Smooth muscle cell (in vitro differentiated cells): ENCODE measurements at regions not wholly inside any gene's neighbourhood (a gene's known extent, or its start where the extent isn't known, plus 50 kb on each side); places are given as distances from the start of the nearest gene placed in this dataset.

Experiments used
- DNase-seq: peaks from one replicate; lab custom pipeline; 2025; ENCODE audit not compliant: unreplicated experiment; lab: John Stamatoyannopoulos, UW
- H2AFZ ChIP-seq: fragments of 200-600 bp; sonication (generic); 2 replicates; pipeline ENCODE4 v1.6.0; 2016; ENCODE audit warnings: antibody characterized with exemption, low read depth, mild to moderate bottlenecking
- H3F3A ChIP-seq: fragments of 200-600 bp; sonication (generic); 2 replicates; pipeline ENCODE4 v1.6.0; 2017; ENCODE audit warnings: antibody characterized with exemption, low read depth
- H3K27ac ChIP-seq: fragments of 200-600 bp; sonication (generic); 2 replicates; pipeline ENCODE4 v1.5.1; 2016; ENCODE audit warnings: low read depth, mild to moderate bottlenecking
- H3K27me3 ChIP-seq: fragments of 200-600 bp; sonication (generic); 2 replicates; pipeline ENCODE4 v1.6.1; 2016; ENCODE audit warnings: low read depth, mild to moderate bottlenecking
- H3K36me3 ChIP-seq: fragments of 200-600 bp; sonication (generic); 2 replicates; pipeline ENCODE4 v1.5.1; 2016; ENCODE audit warnings: low read depth
- H3K4me1 ChIP-seq: fragments of 200-600 bp; sonication (generic); 2 replicates; pipeline ENCODE4 v1.5.1; 2016; ENCODE audit warnings: low read depth
- H3K4me2 ChIP-seq: fragments of 200-600 bp; sonication (generic); 2 replicates; pipeline ENCODE4 v1.6.0; 2016; ENCODE audit warnings: mild to moderate bottlenecking
- H3K4me3 ChIP-seq: fragments of 200-600 bp; sonication (generic); 2 replicates; pipeline ENCODE4 v1.5.1; 2016; ENCODE audit warnings: mild to moderate bottlenecking
- H3K79me2 ChIP-seq: fragments of 200-600 bp; sonication (generic); 2 replicates; pipeline ENCODE4 v1.6.0; 2016; ENCODE audit warnings: low read depth, mild to moderate bottlenecking
- H3K9ac ChIP-seq: fragments of 200-600 bp; sonication (generic); 2 replicates; pipeline ENCODE4 v1.6.0; 2016; ENCODE audit warnings: low read depth
- H3K9me3 ChIP-seq: fragments of 200-600 bp; sonication (generic); replicated peaks from 2 replicates; pipeline ENCODE4 v1.5.1; 2016; ENCODE audit warnings: low read depth
- H4K20me1 ChIP-seq: fragments of 200-600 bp; sonication (generic); 2 replicates; pipeline ENCODE4 v1.6.0; 2016; ENCODE audit warnings: low read depth
- WGBS: methylation state at CpG from one replicate; pipeline ENCODE4 v1.1.7; 2016; ENCODE audit warnings: low lambda C conversion rate; 5-methylcytosine and 5-hydroxymethylcytosine counted together
- TF ChIP-seq, protein P1 (sequence below): fragments of 200-600 bp; sonication (generic); IDR thresholded peaks from 2 replicates; pipeline ENCODE4 v1.5.1; 2017; ENCODE audit warnings: borderline replicate concordance, mild to moderate bottlenecking, antibody characterized with exemption; ENCODE audit not compliant: insufficient read depth, poor library complexity, severe bottlenecking

DNA sequence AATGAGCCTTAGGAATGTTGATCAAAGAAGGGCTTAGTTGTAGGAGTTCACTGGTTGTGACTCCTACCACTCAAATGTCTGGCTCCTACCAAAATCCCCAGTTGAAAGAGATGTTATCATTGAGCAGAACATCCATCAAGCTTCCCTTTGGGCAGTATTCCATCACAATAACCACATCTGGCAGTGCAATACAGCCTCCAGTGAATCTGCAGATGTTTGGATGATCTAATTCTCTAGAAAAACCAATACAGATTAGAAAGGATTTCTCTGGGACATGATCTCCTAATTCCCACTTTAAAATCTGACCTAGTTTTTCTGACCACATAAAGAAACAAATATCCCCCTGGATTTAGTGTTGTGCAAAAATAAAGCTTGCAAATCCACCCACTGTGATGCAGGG, 81.6 kb downstream of the TMEM215 start:
- Histone ChIP-seq H3F3A (peaks cover 10% of the 10 kb centered on the region), H3K9me3 (no peaks in the 10 kb centered on the region), H3K4me3 (no peak overlapping the region), H3K79me2 (no peaks in the 10 kb centered on the region), H4K20me1 (no peaks in the 10 kb centered on the region), H3K4me1 (no peaks in the 10 kb centered on the region), H3K27ac (peak overlapping the region; percentile 87), H3K4me2 (no peak overlapping the region), H3K27me3 (no peaks in the 10 kb centered on the region), H2AFZ (no peak overlapping the region), H3K36me3 (no peaks in the 10 kb centered on the region), H3K9ac (no peak overlapping the region)
- no peak for DNase-seq
- TF ChIP-seq, protein P1, sequence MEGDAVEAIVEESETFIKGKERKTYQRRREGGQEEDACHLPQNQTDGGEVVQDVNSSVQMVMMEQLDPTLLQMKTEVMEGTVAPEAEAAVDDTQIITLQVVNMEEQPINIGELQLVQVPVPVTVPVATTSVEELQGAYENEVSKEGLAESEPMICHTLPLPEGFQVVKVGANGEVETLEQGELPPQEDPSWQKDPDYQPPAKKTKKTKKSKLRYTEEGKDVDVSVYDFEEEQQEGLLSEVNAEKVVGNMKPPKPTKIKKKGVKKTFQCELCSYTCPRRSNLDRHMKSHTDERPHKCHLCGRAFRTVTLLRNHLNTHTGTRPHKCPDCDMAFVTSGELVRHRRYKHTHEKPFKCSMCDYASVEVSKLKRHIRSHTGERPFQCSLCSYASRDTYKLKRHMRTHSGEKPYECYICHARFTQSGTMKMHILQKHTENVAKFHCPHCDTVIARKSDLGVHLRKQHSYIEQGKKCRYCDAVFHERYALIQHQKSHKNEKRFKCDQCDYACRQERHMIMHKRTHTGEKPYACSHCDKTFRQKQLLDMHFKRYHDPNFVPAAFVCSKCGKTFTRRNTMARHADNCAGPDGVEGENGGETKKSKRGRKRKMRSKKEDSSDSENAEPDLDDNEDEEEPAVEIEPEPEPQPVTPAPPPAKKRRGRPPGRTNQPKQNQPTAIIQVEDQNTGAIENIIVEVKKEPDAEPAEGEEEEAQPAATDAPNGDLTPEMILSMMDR, result no peak

DNA sequence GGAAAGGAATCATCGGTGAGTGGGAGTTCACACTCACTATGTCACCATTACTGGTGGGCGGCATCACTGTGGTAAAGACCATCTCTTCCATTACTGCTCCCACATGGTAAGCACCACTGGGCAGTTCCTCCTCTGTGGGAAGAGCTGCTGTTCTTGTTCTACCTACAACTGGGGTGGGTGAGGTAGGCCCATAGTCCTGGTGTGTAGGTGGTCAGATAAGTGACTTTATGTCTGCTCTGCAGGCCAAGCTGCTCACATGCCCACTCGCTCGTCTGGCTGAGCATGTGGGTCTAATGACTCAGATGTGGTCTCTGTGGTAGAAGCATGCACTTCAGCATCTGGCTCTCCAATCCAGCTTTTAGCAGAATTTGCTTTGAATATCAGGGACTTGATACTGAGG, 82.9 kb downstream of the TMEM215 start:
- no peaks in the 10 kb centered on the region for H3K4me1 ChIP-seq
- peaks cover 10% of the 10 kb centered on the region for H3F3A ChIP-seq
- no peak overlapping the region for H3K4me3 ChIP-seq
- H3K36me3 ChIP-seq, result no peaks in the 10 kb centered on the region
- peak overlapping the region; percentile 58 for H3K4me2 ChIP-seq
- H3K79me2 ChIP-seq, result no peaks in the 10 kb centered on the region
- H2AFZ ChIP-seq, result no peak overlapping the region
- WGBS, result 23% methylated on average over 4 of the region's 4 CpGs
- no peaks in the 10 kb centered on the region for H3K27me3 ChIP-seq
- TF ChIP-seq, protein P1, result no peak
- peak overlapping the region; percentile 87 for H3K27ac ChIP-seq
- peak overlapping the region; percentile 29 for H3K9ac ChIP-seq
- no peak for DNase-seq
- H4K20me1 ChIP-seq, result no peaks in the 10 kb centered on the region
- no peaks in the 10 kb centered on the region for H3K9me3 ChIP-seq

DNA sequence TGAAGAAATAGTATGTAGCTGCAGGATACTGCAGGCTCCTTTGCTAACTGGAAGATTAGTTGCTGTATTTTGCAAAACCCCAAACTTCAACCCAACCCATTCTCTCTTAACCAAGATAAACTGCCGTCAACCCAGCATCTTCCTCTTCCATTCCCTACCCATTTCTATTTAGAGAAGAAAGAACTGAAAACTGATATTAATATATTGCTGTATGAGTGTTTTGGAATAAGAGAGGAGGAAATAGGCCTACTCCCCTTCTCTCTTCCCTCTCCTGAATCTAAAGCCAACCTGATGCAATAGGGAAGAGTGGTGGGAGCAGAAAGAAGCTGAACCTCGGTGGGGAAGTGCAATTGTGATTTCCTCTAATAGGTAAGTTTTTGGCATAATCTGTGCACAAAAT, 83.7 kb downstream of the TMEM215 start:
- Histone ChIP-seq H4K20me1 (no peaks in the 10 kb centered on the region), H3K4me2 (peak overlapping the region; percentile 58), H3F3A (peaks cover 10% of the 10 kb centered on the region), H3K9me3 (no peaks in the 10 kb centered on the region), H3K79me2 (no peaks in the 10 kb centered on the region), H3K9ac (no peak overlapping the region), H3K27me3 (no peaks in the 10 kb centered on the region), H2AFZ (no peak overlapping the region), H3K4me3 (no peak overlapping the region), H3K4me1 (no peaks in the 10 kb centered on the region), H3K36me3 (no peaks in the 10 kb centered on the region), H3K27ac (peak overlapping the region; percentile 87)
- DNase-seq, result no peak
- TF ChIP-seq, protein P1, result no peak
- WGBS, result 66% methylated on average over 2 of the region's 2 CpGs

DNA sequence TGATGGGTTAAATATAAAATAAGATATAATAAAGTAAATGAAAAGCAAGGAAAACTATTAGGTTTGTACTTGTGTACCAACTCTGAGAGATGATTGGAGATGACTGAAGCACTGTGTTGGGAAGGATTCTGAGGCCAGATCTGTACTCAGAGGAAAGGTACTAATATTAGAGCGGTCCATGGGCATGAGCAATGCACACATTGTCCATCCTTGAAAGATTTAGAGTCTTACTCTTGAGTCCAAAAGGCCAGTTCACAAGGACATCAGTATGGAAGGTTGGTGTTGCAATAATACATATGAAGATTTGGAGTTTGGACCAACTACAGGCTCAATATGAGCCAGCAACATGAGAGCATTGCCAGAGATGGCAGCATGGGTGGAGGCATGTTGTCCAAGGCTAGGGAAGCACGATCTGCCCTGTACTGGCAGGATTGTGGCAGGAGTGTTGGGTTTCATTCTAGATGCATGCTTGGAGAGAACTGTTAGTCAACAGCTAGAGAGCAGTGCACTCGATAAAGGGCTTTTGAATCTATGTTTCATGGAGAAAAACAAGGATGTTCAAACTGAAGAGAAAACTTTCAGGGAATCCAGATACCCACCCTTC, 84.4 kb downstream of the TMEM215 start:
- Histone ChIP-seq H3K9me3 (no peaks in the 10 kb centered on the region), H3K27ac (peak overlapping the region; percentile 87), H3K27me3 (no peaks in the 10 kb centered on the region), H3K4me1 (no peaks in the 10 kb centered on the region), H3K4me2 (peak overlapping the region; percentile 58), H3K9ac (no peak overlapping the region), H3K36me3 (no peaks in the 10 kb centered on the region), H3F3A (peaks cover 10% of the 10 kb centered on the region), H2AFZ (no peak overlapping the region), H3K4me3 (no peak overlapping the region), H4K20me1 (no peaks in the 10 kb centered on the region), H3K79me2 (no peaks in the 10 kb centered on the region)
- DNase-seq, result no peak
- 69% methylated on average over 3 of the region's 3 CpGs for WGBS
- TF ChIP-seq, protein P1, result no peak
